WERI-Rb-1 (cell line): ENCODE measurements at regions not wholly inside any gene's neighbourhood (a gene's known extent, or its start where the extent isn't known, plus 50 kb on each side); places are given as distances from the start of the nearest gene placed in this dataset.

Source experiments
- DNase-seq: peaks from one replicate; pipeline ENCODE4 v3.0.0-alpha.2; 2020
- H3K27ac ChIP-seq: fragments of 250-450 bp; sonication (Bioruptor Pico); 2 replicates; pipeline ENCODE4 v1.5.1; 2020; ENCODE audit warnings: mild to moderate bottlenecking, moderate library complexity
- H3K27me3 ChIP-seq: fragments of 250-450 bp; sonication (Bioruptor Pico); 2 replicates; pipeline ENCODE4 v1.5.1; 2021; ENCODE audit warnings: mild to moderate bottlenecking, low read depth, moderate library complexity; ENCODE audit not compliant: insufficient read depth, severe bottlenecking
- H3K36me3 ChIP-seq: fragments of 250-450 bp; sonication (Bioruptor Pico); 2 replicates; pipeline ENCODE4 v1.5.1; 2020; ENCODE audit warnings: mild to moderate bottlenecking, moderate library complexity
- H3K4me3 ChIP-seq: 2 replicates; pipeline ENCODE4 v1.5.1; 2011; ENCODE audit warnings: low read depth, mild to moderate bottlenecking, control low read depth, low read length
- H3K9me3 ChIP-seq: fragments of 250-450 bp; sonication (Bioruptor Pico); 2 replicates; pipeline ENCODE4 v1.5.1; 2021; ENCODE audit warnings: mild to moderate bottlenecking, moderate library complexity; ENCODE audit not compliant: severe bottlenecking
- TF ChIP-seq, protein P1 (sequence below): IDR thresholded peaks from 2 replicates; pipeline ENCODE4 v1.5.1; 2011; ENCODE audit warnings: low read depth, mild to moderate bottlenecking, control low read depth, inconsistent platforms, low read length

DNA sequence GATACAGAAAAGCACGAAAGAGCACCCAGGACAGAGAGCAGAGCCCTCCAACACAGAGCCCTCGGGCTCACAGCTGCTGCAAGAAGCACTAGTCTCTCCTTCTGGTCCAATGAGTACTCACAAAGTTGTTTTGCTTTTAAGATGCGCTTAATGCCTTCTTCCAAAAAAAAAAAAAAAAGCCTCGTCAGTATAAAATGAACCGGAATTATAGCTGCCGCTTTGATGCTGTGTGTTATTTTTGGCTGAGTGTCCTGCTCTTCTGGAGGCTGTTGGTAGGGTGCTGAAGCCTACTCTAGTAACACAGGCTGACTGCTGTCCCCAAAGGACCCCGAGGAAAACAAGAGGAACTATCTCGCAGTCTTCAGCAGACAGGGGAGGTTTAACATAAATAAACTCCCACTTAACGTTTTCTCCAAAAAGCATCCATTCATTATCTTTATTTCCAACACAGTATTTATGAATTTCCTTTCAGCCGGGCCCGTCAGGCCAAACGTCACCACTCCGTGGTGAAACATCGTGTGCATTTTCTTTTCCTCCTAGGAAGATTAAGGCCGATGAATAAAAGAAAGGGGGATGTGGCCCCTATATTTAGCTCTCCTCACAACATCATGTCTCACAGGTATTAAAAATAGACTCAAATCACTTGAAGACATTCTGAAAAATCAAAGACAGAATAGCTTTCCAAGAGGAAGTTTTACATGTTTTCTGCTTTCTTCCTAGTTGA lies 213.7 kb upstream of the PPARGC1A start:
- Histone ChIP-seq H3K4me3 (no peak overlapping the region), H3K27me3 (no peaks in the 10 kb centered on the region), H3K9me3 (no peaks in the 10 kb centered on the region), H3K27ac (no peak overlapping the region), H3K36me3 (no peaks in the 10 kb centered on the region)
- TF ChIP-seq, protein P1, sequence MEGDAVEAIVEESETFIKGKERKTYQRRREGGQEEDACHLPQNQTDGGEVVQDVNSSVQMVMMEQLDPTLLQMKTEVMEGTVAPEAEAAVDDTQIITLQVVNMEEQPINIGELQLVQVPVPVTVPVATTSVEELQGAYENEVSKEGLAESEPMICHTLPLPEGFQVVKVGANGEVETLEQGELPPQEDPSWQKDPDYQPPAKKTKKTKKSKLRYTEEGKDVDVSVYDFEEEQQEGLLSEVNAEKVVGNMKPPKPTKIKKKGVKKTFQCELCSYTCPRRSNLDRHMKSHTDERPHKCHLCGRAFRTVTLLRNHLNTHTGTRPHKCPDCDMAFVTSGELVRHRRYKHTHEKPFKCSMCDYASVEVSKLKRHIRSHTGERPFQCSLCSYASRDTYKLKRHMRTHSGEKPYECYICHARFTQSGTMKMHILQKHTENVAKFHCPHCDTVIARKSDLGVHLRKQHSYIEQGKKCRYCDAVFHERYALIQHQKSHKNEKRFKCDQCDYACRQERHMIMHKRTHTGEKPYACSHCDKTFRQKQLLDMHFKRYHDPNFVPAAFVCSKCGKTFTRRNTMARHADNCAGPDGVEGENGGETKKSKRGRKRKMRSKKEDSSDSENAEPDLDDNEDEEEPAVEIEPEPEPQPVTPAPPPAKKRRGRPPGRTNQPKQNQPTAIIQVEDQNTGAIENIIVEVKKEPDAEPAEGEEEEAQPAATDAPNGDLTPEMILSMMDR, result no peak
- DNase-seq, result no peak

DNA sequence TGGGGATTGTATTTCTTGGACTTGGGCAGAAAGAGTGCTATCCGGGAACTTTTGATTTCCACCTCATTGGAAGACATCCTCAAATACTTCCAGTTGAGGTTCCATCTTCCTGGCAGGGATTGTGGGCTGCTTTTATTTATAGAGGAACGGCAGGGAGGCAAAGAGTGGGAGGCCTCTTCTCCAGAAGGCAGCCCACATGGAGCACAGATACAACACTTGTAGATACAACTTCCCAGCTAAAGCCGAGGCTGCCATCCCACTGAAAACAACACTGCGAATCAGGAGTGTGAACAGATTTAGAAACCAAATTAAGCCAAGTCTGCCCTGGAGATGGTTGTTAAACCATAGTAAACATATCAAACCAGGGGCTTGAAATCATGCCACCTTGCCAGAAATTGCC lies 212.8 kb upstream of the PPARGC1A start:
- Histone ChIP-seq H3K27me3 (no peaks in the 10 kb centered on the region), H3K9me3 (no peaks in the 10 kb centered on the region), H3K27ac (no peak overlapping the region), H3K4me3 (no peak overlapping the region), H3K36me3 (no peaks in the 10 kb centered on the region)
- TF ChIP-seq, protein P1, result no peak
- no peak for DNase-seq

DNA sequence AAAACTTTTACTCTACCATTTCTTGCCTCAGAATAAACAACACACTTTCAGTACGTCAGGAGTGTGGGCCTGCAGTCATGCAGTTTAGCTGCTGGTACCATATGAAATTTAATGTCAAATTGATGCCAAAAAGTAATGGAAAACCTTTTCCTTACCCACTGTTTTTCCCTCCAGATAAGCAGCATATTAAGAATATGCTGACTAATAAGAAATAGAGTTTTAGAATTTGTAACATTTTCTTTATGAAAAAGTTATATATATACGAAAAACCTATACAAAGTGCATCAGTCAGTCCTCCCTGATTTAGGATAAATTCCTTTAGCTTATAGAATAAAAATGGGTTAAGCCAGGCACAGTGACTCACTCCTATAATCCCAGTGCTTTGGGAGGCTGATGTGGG lies 206.8 kb upstream of the PPARGC1A start:
- H3K4me3 ChIP-seq, result no peak overlapping the region
- no peaks in the 10 kb centered on the region for H3K36me3 ChIP-seq
- TF ChIP-seq, protein P1, result no peak
- no peak for DNase-seq
- no peaks in the 10 kb centered on the region for H3K9me3 ChIP-seq
- H3K27me3 ChIP-seq, result no peaks in the 10 kb centered on the region
- H3K27ac ChIP-seq, result no peak overlapping the region

DNA sequence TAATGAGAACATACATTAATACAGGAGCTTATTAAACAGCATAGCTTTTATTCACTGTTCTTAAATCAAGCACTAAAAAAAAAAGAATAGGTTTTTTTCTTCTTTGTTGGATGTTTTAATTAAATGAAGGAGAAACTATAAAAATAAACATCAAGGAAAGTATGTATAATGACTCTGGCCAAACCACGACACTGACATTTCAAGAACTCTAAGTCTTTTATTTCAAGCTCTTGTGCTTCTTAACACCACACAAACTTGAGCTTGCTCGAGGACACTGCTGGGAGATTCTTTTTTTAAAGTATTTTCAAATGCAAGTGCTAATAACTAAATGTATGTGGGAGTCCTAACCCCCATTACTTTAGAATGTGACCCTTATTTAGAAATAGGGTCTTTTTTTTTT lies 204.9 kb upstream of the PPARGC1A start:
- TF ChIP-seq, protein P1, result no peak
- H3K4me3 ChIP-seq, result no peak overlapping the region
- no peak for DNase-seq
- no peaks in the 10 kb centered on the region for H3K9me3 ChIP-seq
- no peaks in the 10 kb centered on the region for H3K36me3 ChIP-seq
- H3K27me3 ChIP-seq, result no peaks in the 10 kb centered on the region
- H3K27ac ChIP-seq, result no peak overlapping the region

DNA sequence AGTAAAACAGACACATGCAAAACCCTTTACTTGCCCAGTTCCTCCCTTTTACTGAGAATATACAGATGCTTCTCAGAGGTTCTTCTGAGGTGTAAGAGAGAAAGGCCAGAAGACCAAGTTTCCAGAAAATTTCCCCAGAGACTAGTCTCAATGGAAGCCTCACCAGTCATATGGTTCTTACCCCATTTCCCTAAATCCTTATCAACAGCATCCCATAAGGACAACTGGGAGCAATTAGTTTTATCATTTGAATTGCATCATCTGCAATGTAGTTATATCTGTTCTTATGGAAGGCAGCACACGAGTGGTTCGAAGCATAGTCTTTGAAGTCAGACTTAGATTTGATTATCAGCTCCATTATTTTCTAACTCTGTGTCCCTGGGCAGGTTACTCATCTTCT lies 203.6 kb upstream of the PPARGC1A start:
- DNase-seq, result no peak
- Histone ChIP-seq H3K36me3 (no peaks in the 10 kb centered on the region), H3K4me3 (no peak overlapping the region), H3K27ac (no peak overlapping the region), H3K27me3 (no peaks in the 10 kb centered on the region), H3K9me3 (no peaks in the 10 kb centered on the region)
- TF ChIP-seq, protein P1, result no peak
